ENCODE measurements at regions not wholly inside any gene's neighbourhood (a gene's known extent, or its start where the extent isn't known, plus 50 kb on each side); places are given as distances from the start of the nearest gene placed in this dataset.

DNA sequence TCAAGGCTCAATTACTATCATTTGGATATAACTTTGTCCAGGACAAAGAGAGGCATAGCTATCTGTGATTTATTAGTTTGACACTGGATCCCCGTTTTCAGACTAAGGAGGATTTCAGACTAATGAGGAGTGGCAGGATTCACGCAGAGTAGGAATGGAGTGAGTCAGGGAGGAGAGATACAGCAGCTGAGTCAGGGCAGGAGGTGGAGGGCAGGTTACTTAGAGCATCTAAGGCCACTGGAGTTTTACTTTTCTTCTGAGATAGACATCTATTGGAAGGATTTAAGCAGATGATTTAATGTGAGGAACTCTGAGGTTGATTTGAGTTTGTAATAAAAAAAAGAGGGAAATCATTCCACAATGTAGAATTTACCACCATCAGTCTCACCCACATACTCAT lies 110.6 kb downstream of the RPIA start:
- DNase-seq (ENCODE audit: low spot score): peak; percentile 55

DNA sequence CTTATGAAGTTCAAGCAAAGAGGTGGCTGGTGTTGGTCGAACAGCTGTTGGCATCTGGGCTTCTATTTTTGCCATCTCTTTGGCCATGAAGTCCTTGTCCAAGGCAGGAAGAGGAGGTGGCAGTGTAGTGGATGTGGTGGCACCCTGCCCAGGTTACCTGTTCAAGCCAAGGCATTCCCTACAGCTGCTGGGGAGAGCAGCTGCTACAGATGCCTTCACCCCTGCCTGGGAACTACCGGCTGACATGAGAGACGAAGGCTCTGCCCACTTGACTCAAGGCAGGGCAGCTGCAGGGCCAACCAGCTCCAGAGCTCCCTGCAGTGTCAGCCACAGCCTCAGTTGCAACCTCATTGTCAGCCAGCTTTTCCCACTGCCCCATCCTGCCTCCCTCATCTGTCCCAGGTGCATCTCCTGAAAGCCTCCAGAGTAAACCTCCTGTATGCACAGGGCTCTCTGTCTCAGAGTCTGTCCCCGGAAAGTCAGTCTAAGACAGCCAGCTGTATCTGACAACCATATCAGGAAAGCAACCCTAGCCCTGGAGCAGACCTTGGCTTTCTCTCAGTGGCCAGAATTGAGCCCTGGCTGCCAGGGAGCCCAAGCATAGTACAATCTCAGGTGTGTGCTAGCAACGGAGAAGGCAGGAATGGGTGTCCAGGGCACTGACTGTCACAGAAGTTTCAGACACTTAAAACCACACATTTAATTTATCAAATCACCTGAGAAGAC lies 115.9 kb downstream of the RPIA start:
- DNase-seq (ENCODE audit: low spot score): no peak

DNA sequence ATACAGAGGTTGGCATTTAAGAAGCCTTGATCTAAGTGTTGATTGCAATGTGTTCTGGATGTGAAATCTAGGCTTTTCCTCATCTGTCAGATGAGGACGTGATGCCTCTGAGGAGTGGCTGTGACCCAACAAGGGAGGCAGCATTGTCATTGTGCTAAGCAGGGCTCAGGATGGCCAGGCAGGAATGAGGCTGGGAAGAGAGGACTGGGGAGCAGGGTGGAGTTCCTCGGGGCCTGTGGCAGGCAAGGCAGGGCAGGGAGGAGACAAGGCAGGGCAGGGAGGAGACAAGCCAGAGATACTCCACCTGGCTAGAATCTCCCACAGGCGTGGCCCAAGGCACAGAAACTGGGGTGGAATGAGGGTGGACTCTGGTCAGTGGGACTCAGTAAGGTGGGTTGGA lies 116.6 kb downstream of the RPIA start:
- DNase-seq (ENCODE audit: low spot score): no peak

DNA sequence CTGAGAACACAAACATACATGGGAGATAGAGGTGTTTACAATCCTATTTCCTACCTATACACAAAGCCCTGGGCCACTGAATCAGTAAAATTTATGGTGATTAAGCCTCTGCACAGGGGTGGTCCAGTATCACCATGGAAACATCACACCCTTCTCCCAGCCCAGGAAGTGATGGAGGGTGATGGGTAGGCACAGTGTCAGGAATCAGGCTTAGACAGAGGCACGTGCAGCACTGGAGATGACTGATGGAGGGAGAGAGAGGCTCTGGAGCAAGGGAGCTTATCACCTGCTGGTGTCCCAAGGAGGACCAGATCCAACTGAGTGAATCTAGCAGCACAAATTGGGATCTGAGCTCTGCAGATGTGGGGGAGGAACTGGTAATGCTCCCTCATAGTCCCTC lies 117.2 kb downstream of the RPIA start:
- peak; percentile 7 for DNase-seq (ENCODE audit: low spot score)

DNA sequence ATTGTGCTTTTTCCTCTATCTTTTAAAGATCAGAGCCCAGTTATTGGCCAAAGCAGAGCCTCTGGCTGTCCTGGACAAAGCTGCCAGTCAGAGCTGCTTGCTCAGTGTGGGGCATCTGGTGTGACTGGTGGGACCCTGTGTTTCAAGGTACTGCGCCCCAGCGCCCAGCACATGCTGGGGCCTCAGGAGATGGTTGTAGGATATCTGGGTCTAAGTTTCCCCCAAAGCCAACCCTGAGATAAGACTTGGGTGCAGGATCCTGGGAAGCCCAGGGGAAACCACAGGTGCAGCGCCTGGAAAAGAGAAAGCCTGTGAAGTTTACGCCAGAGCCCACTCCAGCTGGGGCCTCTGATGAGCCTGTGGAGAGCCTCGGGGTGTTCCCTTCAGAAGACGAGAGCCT lies 117.7 kb downstream of the RPIA start:
- DNase-seq (ENCODE audit: low spot score): no peak

DNA sequence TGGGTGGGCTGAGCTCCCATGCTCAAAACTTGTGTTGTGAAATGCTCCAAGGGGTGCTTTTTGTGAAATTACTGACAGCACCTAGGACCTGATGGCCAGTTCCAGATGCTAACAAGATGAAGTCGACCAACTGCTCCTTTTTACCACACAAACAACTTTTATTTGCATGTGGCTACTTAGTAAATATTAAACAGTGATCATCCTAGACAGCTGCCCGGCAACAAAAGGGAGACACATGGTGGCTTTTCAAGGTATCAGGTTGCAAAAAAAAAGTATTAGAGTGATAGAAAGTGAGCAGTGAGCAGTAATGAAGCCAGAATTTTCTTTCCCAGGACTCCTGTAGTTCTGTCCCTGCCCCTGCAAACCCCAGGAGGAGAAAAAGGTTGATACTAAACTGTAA lies 118.5 kb downstream of the RPIA start:
- DNase-seq (ENCODE audit: low spot score): no peak

DNA sequence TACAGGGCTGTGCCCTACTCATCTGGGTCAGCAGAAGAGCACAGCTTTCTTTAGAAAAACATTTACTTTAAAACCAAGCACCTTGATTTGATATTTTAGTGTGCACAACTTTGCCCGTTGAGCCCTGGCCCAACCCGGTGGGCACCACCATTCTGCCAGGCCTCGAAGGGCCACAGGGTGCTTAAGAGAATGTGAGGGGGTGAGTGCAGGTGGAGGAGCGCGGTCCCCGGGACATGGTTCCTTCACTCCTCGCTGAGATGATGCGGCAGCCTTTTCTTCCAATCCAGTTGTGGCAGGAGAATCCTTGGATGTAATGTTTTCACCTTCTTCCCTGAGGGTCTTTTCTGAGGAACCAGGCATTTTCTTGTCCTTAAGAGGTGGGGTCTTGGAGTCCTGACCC lies 119.0 kb downstream of the RPIA start:
- no peak for DNase-seq (ENCODE audit: low spot score)

DNA sequence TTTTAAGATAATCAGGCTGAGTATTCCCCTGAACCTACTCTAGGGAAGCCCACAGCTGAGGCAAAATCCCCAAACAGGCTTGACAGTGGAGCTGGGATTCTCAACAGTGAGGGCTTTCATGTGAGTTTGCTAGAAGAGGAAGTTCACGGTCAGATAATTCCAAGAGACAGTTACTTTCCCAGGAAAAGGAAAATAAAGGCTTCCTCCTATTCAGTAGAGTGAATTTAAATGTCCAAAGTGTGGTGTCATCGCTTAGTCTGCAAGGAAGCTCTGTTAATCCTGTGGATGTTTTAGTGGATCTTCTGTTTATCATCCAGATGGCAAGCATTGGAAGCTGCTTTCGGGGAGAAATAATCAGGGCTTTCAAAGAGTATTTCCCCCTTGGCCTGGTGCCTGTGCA lies 119.8 kb downstream of the RPIA start:
- DNase-seq (ENCODE audit: low spot score): peak; percentile 39

DNA sequence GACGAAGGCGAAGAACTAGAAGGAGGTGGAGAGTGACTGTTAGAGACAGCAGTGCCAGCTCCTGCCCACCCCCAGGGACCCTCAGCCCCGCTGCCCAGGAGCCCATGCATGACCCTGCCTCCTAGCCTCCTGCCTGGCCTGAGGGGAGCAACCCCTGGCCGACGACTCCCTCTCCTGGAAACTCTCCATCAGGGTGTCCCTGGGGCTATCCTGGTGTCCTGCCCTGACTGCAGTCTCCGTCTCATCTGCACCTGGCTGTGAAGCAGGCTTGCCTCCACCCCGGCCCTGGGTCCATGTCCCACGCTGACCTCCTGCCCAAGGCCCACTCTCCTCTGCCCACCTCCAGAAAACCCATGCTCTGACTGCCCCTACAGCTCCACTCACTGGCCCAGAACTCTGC lies 120.2 kb downstream of the RPIA start:
- no peak for DNase-seq (ENCODE audit: low spot score)

DNA sequence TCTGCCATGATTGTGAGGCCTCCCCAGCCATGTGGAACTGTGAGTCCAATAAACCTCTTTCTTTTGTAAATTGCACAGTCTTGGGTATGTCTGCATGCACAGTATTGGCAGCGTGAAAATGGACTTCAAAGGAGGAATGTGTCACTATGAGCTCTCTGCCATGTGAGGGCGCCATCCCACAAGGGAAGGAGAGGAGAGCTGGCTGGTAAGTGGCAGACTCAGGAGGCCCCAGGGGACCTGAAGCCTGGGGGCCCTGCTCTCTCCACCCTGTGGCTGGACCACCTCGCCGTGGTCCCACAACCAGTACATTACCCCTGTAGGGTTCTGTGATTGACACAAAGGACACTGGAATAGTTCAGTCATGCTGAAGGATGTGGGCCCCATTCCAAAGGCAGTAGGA lies 122.1 kb downstream of the RPIA start:
- peak; percentile 11 for DNase-seq (ENCODE audit: low spot score)

DNA sequence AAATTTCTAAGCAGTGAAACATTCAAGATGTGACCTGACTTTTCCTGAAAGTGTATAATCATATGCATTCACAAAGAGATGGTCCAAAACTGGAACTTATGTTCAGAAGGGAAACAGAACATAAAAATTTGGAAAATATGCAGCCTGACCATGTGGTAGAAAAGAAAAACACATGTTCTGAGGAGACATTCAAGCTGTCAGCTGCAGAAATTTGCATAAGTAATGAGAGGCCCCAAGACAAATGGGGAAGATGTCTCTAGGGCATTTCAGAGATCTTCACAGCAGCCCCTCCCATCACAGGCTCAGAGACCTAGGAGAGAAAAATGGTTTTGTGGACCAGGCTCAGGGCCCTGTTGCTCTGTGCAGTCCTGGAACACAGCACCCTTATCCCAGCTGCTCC lies 123.8 kb downstream of the RPIA start:
- DNase-seq (ENCODE audit: low spot score): no peak

DNA sequence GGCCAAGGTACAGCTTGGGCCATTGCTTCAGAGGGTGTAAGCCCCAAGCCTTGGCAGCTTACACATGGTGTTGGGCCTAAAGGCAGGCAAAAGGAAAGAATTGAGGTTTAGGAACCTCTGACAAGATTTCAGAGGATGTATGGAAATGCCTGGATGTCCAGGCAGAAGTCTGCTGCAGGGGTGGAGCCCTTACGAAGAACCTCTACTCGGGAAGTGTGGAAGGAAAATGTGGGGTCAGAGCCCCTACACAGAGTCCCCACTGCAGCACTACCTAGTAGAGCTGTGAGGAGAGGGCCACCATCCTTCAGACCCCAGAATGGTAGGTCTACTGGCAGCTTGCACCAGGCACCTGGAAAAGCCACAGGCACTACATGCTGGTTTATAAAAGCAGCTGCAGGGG lies 124.2 kb downstream of the RPIA start:
- no peak for DNase-seq (ENCODE audit: low spot score)

DNA sequence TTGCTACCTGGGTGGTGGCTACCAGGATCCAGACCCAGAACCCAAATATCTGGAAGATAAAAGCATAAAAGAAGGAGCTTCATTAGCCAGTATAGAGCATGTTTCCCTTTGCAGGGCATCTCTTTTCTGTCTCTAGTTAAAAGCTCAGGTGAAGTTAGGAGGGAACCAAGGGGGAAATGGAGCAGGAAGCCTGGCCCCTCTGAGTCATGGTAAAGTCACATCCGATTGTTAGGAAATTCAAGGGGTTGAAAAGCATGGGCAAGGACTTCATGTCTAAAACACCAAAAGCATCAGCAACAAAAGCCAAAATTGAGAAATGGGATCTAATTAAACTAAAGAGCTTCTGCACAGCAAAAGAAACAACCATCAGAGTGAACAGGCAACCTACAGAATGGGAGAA lies 126.9 kb downstream of the RPIA start:
- peak; percentile 15 for DNase-seq (ENCODE audit: low spot score)

DNA sequence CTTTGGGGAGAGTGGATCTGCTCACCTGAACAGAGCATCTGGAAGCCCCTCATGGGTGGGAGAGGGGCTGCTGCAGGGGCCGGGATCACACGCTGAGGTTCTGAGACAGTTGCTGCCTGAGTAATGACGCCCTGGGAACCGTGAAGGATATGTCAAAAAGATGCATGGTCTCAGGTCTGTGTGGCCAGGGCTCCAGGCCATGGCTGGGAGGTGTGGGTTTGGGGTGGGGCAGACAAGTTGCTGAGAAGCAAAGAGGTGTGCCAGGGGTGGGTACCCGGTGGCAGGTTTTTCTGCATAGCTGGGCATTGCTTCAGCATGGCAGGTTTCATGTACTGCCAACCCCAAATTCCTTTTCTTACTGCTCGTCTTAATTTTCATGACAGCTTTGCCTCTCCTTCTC lies 133.5 kb downstream of the RPIA start:
- DNase-seq (ENCODE audit: low spot score): no peak

DNA sequence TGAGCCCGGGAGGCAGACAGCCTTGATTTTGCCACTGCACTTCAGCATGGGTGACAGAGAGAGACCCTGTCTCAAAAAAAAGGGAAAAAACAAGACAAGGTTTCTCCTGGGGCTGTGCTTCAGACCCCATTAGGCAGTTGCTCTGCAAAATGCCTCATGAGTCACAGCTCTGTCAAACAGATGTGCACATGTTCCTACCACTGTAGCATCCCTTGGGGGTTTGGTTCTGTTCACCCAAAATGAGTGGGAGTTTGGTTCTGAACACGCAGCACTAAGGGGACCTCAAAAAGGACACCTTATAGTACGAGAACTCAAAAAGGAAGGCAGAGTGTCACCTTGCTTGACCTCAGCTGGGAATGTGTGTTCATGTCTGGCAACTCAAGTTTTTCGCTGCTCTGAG lies 134.9 kb downstream of the RPIA start:
- DNase-seq (ENCODE audit: low spot score): no peak

DNA sequence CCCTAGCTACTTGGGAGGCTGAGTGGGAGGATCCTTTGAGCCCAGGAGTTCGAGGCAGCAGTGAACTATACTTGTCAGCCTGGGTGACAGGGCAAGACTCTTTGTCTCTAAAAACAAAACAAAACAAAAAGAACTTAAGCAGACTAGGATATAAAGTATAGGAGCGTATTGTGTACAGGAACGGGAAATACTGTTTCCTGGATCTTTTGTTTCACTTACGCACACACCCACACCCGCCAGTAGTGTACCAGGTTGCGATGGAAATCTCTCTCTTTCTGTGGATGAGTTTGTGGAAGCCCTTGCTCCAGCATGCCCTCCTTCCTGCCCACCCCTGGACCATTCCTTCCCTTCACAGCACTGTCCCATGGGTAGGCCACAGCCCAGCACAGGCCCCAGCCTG lies 136.3 kb downstream of the RPIA start:
- no peak for DNase-seq (ENCODE audit: low spot score)

DNA sequence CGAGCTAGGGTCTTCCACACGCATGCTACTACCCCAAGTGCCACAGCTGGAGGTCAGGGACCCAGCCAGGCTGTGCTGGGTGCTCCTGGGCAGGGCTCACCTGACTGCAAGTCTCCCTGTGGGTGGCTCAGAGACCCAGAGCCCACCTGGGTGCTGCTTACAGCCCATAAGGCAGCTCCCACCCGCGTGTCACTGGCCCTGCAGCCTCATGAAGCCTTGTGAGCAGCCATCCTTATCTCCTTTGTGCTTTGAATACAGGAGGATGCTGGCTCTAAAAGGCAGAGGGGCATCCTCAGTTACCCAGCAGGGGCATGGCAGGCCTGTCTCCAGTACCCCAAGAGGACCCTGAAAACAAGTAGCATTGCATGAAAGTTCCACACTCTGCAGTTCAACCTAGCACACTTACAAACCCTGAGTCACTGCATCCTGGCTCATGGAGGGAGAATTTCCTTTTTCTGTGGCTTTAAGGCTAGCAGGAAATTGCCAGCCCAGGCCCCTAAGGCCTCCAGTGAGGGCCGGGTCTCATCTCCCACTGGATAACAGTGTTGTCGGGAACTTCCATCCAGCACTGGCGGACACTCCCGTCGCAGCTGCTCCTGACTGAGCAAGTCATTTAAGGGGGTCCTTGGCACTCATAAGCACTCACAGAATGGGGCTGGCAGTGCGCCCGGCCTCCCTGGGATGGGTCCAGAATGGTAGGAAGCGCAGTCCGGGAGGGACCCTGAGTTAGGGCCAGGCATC lies 137.1 kb downstream of the RPIA start:
- DNase-seq (ENCODE audit: low spot score): peak; percentile 53

DNA sequence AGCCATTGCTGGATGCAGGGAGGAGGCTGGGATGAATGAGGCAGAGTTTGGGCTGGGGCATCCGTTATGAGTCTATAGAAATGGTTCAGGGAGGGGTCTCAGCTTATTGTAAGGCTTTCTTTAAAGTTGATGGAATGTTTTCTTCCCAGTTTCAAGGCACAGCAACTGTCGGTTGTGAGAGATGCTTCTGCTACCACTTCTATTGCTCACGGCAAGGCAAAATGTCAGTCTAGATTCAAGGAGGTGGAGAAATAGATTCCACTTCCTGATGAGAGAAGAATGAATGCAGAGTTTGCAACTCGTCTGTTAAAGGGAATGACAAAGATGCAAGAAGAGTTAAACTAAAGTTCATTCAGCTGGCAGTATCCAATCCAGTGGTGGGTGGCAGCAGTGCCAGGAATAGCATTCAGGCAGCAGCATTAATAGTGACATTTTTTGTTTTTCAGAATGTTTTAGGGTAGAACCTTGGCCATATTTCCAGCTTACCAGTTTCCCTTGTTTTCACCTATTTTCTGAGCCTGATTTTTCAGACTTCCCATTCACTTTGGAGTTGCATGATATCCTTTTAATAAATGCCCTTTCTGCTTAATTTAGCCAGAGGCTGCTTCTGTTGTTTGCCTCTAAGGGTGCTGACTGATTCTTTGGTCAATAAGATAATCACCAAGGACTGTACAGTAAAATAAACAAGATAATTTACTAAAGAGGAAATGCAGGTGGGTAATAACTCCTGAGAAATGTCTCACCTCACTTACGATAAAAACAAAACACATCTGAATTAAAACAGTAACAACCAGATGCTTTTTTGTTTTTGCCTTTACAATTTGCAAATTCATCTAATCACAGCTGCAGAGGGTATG lies 138.4 kb downstream of the RPIA start:
- no peak for DNase-seq (ENCODE audit: low spot score)

DNA sequence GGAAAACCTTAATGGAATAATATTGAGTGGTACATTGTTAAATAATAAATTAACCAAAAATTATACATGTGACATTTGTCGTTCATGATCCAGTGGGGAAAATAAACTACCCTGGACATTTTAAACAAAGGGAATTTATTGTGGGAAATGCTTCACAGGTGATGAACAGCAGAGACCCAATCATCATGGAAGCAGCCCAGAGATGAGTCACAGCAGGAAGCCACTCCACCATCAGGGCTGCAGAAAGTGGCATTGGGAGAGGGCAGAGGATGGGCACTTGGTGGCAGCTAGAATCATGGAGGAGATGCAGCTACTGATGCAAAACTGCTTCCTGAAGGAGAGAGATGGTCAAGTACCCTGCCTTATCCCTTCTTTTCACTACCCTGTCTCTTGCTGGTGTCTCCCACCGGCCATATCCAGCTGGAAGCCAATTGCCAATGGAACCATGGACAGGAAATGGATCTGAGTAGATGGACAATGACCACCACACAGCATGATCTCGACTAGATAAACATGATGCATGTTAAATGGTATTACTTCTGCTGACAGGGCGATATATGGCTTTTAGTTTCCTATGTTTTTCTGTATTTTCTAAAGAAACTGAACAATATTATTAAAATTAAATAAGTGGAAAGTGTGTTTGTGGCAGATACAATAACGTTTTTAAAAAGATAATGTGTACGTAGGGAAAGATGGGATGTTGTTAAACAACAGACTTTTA lies 139.8 kb downstream of the RPIA start:
- DNase-seq (ENCODE audit: low spot score): peak; percentile 81

DNA sequence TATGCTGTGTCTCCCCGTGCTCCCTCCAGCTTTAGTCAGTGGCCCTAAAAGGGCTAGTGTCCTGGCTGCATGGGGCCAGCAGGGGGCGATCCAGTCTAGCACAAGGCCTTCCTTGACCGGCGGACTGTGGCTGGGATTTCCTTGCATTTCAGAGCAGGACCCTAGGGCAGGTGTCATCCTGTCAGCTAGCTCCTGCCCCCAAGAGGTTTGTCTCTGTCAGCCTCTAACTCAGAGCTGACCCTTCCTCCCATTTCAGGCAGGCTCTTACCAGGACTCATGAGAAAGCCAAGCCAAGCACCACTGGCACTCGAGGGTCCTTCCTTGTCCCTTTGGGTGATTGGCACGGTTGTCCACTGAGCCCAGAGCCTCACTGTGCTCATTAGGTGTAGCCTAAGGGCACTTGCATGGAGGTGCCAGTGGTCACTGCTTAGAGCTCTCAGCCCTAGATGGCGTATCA lies 140.3 kb downstream of the RPIA start:
- peak; percentile 67 for DNase-seq (ENCODE audit: low spot score)

DNA sequence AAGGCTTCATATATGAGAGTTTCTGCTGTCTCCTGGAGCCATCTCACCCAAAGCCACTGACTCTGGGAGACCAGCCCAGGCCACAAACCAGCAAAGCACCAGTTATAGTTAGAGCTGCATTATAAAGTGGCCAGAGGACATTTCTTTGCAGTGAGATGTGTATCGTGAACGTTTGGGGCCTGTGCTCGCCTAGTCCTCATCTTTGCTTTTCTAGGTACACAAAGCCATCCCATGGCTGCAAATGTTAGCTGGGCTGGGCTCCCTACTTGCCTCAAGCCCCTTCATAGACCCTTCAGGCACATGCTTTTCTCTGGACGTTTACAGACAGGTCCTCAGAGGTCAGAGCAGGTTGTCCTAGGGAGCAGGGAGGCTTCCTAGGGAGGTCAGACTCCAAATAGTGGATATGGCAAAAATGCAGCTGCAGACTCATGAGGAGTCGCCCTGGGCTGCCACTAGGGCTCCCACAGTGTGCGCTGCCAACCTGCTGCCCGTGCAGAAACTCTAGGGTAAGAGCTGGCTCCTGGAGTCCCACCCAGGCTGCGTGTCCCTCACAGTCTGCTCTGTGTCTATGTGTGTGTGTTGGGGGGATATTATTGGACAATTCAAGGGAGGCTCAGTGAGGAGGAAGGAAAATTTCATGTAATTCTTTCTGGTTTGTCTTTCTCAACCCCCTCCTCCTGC lies 141.0 kb downstream of the RPIA start:
- DNase-seq (ENCODE audit: low spot score): no peak

DNA sequence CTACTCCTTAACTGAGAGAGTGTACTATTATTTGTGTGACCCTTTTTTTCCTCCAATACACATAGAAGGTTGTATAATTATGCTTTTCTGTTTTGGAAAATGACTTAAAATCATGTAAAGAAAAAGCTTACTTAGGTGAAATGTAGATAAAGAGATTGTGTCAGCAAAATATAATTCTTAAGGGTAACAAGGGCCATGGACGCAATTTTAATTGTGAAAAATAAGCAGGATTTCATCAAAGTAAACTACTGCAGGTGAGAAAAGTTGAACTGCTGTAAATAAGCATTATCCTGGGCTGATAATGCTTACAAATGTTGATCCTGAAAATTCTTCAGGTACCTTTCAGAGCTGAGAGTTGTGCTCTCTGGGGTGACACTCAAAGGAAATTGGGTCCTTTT lies 141.5 kb downstream of the RPIA start:
- DNase-seq (ENCODE audit: low spot score): no peak

Data from kidney tubule cell (primary cell).